HUES48 (cell line): ENCODE measurements at regions not wholly inside any gene's neighbourhood (a gene's known extent, or its start where the extent isn't known, plus 50 kb on each side); places are given as distances from the start of the nearest gene placed in this dataset.

ENCODE experiments used
- H3K27ac ChIP-seq: one replicate; pipeline ENCODE4 v1.7.0; 2013; ENCODE audit warnings: low read depth, low read length, inconsistent platforms
- H3K27me3 ChIP-seq: 2 replicates; pipeline ENCODE4 v1.6.1; 2013; ENCODE audit warnings: mild to moderate bottlenecking, low read length; ENCODE audit not compliant: control insufficient read depth, insufficient read depth
- H3K36me3 ChIP-seq: 2 replicates; pipeline ENCODE4 v1.6.1; 2013; ENCODE audit warnings: low read length; ENCODE audit not compliant: control insufficient read depth, insufficient read depth
- H3K4me1 ChIP-seq: 2 replicates; pipeline ENCODE4 v1.6.1; 2013; ENCODE audit warnings: mild to moderate bottlenecking, low read length; ENCODE audit not compliant: control insufficient read depth, insufficient read depth
- H3K4me3 ChIP-seq: 2 replicates; pipeline ENCODE4 v1.5.1; 2013; ENCODE audit warnings: mild to moderate bottlenecking, low read depth, low read length
- H3K9ac ChIP-seq: 2 replicates; pipeline ENCODE4 v1.6.1; 2013; ENCODE audit warnings: mild to moderate bottlenecking, low read depth, low read length, moderate library complexity
- H3K9me3 ChIP-seq: 2 replicates; pipeline ENCODE4 v1.6.1; 2013; ENCODE audit warnings: low read length; ENCODE audit not compliant: control insufficient read depth, insufficient read depth

- H3K27me3 ChIP-seq: no peaks in the 10 kb centered on the region
- no peaks in the 10 kb centered on the region for H3K36me3 ChIP-seq
- no peak overlapping the region for H3K4me3 ChIP-seq
- no peak overlapping the region for H3K27ac ChIP-seq
- no peak overlapping the region for H3K9ac ChIP-seq
- H3K4me1 ChIP-seq: no peaks in the 10 kb centered on the region
- H3K9me3 ChIP-seq: no peaks in the 10 kb centered on the region
Measured at GRCh38 chr2:234723400-234723799, 226.5 kb upstream of the ARL4C start.

- no peak overlapping the region for H3K9ac ChIP-seq
- no peaks in the 10 kb centered on the region for H3K27me3 ChIP-seq
- H3K4me1 ChIP-seq: no peaks in the 10 kb centered on the region
- no peak overlapping the region for H3K27ac ChIP-seq
- H3K4me3 ChIP-seq: no peak overlapping the region
- H3K36me3 ChIP-seq: no peaks in the 10 kb centered on the region
- no peaks in the 10 kb centered on the region for H3K9me3 ChIP-seq
Measured at GRCh38 chr2:234722176-234722575, 225.3 kb upstream of the ARL4C start.

- H3K27me3 ChIP-seq: no peaks in the 10 kb centered on the region
Measured at GRCh38 chr2:234719116-234719716, 222.3 kb upstream of the ARL4C start.

GRCh38 chr2:234716271-234716670 lies 219.4 kb upstream of the ARL4C start:
- no peak overlapping the region for H3K9ac ChIP-seq
- no peaks in the 10 kb centered on the region for H3K36me3 ChIP-seq
- H3K4me1 ChIP-seq: peaks cover 3% of the 10 kb centered on the region; the same call in 1 of the 2 replicates
- H3K27me3 ChIP-seq: no peaks in the 10 kb centered on the region
- no peak overlapping the region for H3K4me3 ChIP-seq
- no peaks in the 10 kb centered on the region for H3K9me3 ChIP-seq
- H3K27ac ChIP-seq: no peak overlapping the region

More at GRCh38 chr2:234719116-234719716, 222.3 kb upstream of the ARL4C start:
- Histone ChIP-seq H3K9me3 (no peaks in the 10 kb centered on the region), H3K4me3 (no peak overlapping the region), H3K4me1 (no peaks in the 10 kb centered on the region), H3K36me3 (no peaks in the 10 kb centered on the region), H3K9ac (no peak overlapping the region), H3K27ac (no peak overlapping the region)

- Histone ChIP-seq H3K9me3 (no peaks in the 10 kb centered on the region), H3K36me3 (no peaks in the 10 kb centered on the region), H3K27me3 (no peaks in the 10 kb centered on the region), H3K9ac (no peak overlapping the region), H3K4me1 (peaks cover 8% of the 10 kb centered on the region), H3K4me3 (no peak overlapping the region), H3K27ac (no peak overlapping the region)
Measured at GRCh38 chr2:234715671-234716250, 218.9 kb upstream of the ARL4C start.

- H3K36me3 ChIP-seq: no peaks in the 10 kb centered on the region
- H3K9me3 ChIP-seq: no peaks in the 10 kb centered on the region
- no peak overlapping the region for H3K27ac ChIP-seq
- H3K4me3 ChIP-seq: no peak overlapping the region
- no peak overlapping the region for H3K9ac ChIP-seq
- peaks cover 19% of the 10 kb centered on the region for H3K4me1 ChIP-seq
- H3K27me3 ChIP-seq: no peaks in the 10 kb centered on the region
Measured at GRCh38 chr2:234714711-234715110, 217.8 kb upstream of the ARL4C start.

GRCh38 chr2:234712421-234712935 lies 215.6 kb upstream of the ARL4C start:
- H3K9me3 ChIP-seq: no peaks in the 10 kb centered on the region
- peaks cover 37% of the 10 kb centered on the region for H3K4me1 ChIP-seq
- no peak overlapping the region for H3K9ac ChIP-seq
- H3K4me3 ChIP-seq: no peak overlapping the region
- H3K36me3 ChIP-seq: no peaks in the 10 kb centered on the region
- no peak overlapping the region for H3K27ac ChIP-seq
- H3K27me3 ChIP-seq: no peaks in the 10 kb centered on the region

GRCh38 chr2:234711308-234711707 lies 214.4 kb upstream of the ARL4C start:
- Histone ChIP-seq H3K9ac (no peak overlapping the region), H3K9me3 (no peaks in the 10 kb centered on the region), H3K27ac (no peak overlapping the region), H3K27me3 (no peaks in the 10 kb centered on the region), H3K36me3 (no peaks in the 10 kb centered on the region), H3K4me3 (no peak overlapping the region), H3K4me1 (peaks cover 42% of the 10 kb centered on the region)

GRCh38 chr2:234710587-234710986 lies 213.7 kb upstream of the ARL4C start:
- Histone ChIP-seq H3K4me3 (peak overlapping the region; percentile 24; the same call in 1 of the 2 replicates), H3K36me3 (no peaks in the 10 kb centered on the region), H3K4me1 (peaks cover 42% of the 10 kb centered on the region), H3K27me3 (no peaks in the 10 kb centered on the region), H3K9me3 (no peaks in the 10 kb centered on the region), H3K9ac (no peak overlapping the region), H3K27ac (peak overlapping the region; percentile 77)

- H3K27ac ChIP-seq: peak overlapping the region; percentile 77
- peak overlapping the region; percentile 24; the same call in 1 of the 2 replicates for H3K4me3 ChIP-seq
- no peaks in the 10 kb centered on the region for H3K9me3 ChIP-seq
- H3K9ac ChIP-seq: no peak overlapping the region
- peaks cover 42% of the 10 kb centered on the region for H3K4me1 ChIP-seq
- no peaks in the 10 kb centered on the region for H3K27me3 ChIP-seq
- H3K36me3 ChIP-seq: no peaks in the 10 kb centered on the region
Measured at GRCh38 chr2:234710066-234710465, 213.2 kb upstream of the ARL4C start.

- H3K4me1 ChIP-seq: peaks cover 42% of the 10 kb centered on the region
- H3K9me3 ChIP-seq: no peaks in the 10 kb centered on the region
Measured at GRCh38 chr2:234708717-234709116, 211.8 kb upstream of the ARL4C start.

More at GRCh38 chr2:234708717-234709116, 211.8 kb upstream of the ARL4C start:
- no peaks in the 10 kb centered on the region for H3K27me3 ChIP-seq
- no peaks in the 10 kb centered on the region for H3K36me3 ChIP-seq
- H3K9ac ChIP-seq: no peak overlapping the region
- H3K27ac ChIP-seq: no peak overlapping the region
- no peak overlapping the region for H3K4me3 ChIP-seq
